GM12891 (cell line): ENCODE measurements at regions not wholly inside any gene's neighbourhood (a gene's known extent, or its start where the extent isn't known, plus 50 kb on each side); places are given as distances from the start of the nearest gene placed in this dataset.

ENCODE experiments used
- DNase-seq: peaks from one replicate; pipeline ENCODE4 v3.0.0; 2011; ENCODE audit warnings: low spot score; ENCODE audit not compliant: insufficient read length
- FAIRE-seq: peaks from 2 replicates; lab custom pipeline; 2011; peaks lifted over from hg19 to GRCh38; lab: Jason Lieb, UNC
- PAX5 ChIP-seq: IDR thresholded peaks from 2 replicates; pipeline ENCODE4 v1.6.1; 2011; ENCODE audit warnings: low read length, moderate library complexity, mild to moderate bottlenecking; ENCODE audit not compliant: insufficient read depth, severe bottlenecking
- POLR2A ChIP-seq: IDR thresholded peaks from 2 replicates; pipeline ENCODE4 v1.6.1; 2011; ENCODE audit warnings: low read depth, low read length, control low read depth
- POLR2AphosphoS5 ChIP-seq: IDR thresholded peaks from 2 replicates; pipeline ENCODE4 v1.6.1; 2011; ENCODE audit warnings: low read depth, low read length, control low read depth
- POU2F2 ChIP-seq: IDR thresholded peaks from 2 replicates; pipeline ENCODE4 v1.6.1; 2011; ENCODE audit warnings: low read depth, mild to moderate bottlenecking, control low read depth, low read length, moderate library complexity
- SPI1 ChIP-seq: IDR thresholded peaks from 2 replicates; pipeline ENCODE4 v1.6.1; 2011; ENCODE audit warnings: low read depth, low read length, control low read depth
- TAF1 ChIP-seq: IDR thresholded peaks from 2 replicates; pipeline ENCODE4 v1.6.1; 2011; ENCODE audit warnings: low read depth, low read length, control low read depth

DNA sequence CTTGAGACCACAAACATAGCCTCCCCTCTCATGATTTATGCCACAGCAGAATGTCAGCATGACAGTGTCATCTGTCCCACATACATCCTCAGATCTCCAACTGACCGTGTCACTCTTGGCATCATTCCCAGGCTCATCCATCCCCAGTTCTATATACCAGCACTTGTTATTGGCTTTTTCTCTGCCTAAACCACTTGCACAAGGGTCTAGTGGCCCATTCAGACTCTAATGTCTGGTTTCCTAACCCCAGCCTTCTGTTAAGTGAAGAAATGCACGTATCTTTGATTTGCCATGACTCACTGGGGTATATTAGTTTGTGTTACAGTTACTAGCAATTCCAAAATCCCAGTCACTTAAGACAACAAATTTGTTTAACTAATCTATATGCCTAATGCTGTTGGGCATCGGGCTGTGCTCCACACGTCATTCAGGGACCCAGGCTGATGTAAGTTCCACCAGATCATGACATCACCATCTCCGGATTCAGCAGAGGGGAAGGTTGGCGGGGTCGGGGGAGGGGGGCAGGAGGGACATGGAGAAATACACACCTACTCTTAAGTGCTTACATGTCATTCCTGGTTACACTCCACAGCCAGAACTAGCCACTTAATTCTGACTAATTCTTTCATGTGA, 517.4 kb downstream of the BUD13 start:
- DNase-seq (no peak), FAIRE-seq (no peak)
- no peak for TF ChIP-seq PAX5
- TF ChIP-seq POLR2AphosphoS5 = no peak
- TF ChIP-seq SPI1 = no peak
- TF ChIP-seq POU2F2 = no peak
- no peak for TF ChIP-seq POLR2A
- TF ChIP-seq TAF1 = no peak

DNA sequence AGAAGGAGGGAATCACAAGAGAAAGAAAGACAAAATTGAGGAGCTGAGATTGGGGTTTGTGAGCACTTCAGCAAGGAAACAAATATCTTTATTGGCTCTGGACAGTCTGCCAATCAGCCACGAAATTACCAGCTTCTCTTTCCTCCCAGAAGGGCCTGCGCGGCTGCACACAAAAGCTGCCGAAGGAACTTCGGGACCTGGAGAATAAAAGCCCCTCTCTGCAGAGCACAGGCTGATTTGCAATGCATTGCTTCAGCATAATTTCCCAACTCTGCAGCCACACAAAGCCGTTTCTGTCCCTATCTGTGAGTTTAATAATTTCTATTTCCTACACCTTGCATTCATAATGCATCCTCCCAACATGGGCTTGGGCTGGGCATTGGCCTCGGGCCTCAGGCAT, 522.6 kb downstream of the BUD13 start:
- FAIRE-seq (no peak), DNase-seq (no peak)
- TF ChIP-seq POU2F2 (no peak), TAF1 (no peak), POLR2A (no peak), PAX5 (no peak), SPI1 (no peak), POLR2AphosphoS5 (no peak)

DNA sequence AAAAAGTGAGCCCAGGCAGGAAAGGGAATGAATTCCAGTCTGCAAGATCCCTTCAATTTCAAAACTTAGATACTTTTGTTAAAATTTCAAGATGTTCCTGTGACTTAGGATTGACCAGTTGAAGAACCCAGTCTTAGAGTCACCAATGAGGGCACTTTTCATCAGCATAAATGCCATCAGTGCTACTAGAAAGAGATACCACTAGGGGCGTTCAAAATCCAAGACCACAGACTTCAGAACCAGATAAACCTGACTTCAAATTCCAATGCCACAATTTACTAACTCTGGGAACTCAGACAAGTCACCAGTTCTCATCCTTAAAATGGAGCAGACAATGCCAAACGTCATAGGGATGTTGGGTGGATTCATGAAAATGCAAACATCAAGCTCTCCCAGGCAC, 523.2 kb downstream of the BUD13 start:
- FAIRE-seq = no peak
- no peak for TF ChIP-seq POU2F2
- TF ChIP-seq TAF1 = no peak
- no peak for TF ChIP-seq PAX5
- TF ChIP-seq POLR2A = no peak
- TF ChIP-seq POLR2AphosphoS5 = no peak
- TF ChIP-seq SPI1 = no peak
- no peak for DNase-seq

DNA sequence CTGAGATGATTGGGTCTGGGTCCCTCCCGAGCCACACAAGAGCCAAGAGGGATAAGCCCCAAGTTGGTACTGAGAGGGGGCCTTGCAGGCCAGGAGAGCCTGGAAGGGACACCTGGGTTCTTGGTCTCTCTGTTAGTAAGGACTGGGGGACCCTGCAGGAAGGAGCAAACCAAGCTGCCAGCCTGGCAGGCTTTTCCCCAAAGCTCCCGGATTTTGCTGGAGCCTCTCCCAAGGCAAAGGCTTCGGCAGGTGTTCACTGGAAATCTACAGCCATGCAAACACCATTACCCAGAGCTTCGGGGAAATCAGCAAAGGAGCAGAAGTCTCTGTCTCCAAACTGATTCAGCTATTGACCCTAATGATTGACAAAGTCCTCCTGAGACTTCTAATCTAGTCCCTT, 527.9 kb downstream of the BUD13 start:
- no peak for FAIRE-seq
- DNase-seq = no peak
- TF ChIP-seq POLR2A (no peak), PAX5 (no peak), TAF1 (no peak), POU2F2 (no peak), SPI1 (no peak), POLR2AphosphoS5 (no peak)

DNA sequence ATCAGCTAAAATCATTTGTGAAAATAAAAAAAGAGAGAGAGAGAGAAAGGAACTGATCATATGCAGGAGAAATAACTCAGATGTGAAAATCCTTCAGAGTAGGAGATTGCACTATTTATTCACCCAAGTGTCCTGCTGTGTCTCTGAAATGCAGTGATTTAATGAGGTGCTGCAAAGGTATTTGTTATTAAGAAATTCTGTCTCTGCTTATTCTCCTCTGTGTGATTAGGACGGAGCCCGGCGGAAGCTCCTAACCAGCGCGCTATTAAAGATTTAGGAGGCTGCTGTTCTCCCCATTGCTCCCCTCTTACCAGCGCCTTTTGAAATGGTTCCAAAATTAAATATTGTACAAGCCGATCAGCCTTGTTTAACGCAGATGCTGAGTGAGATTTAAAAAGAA, 528.3 kb downstream of the BUD13 start:
- no peak for DNase-seq
- FAIRE-seq = no peak
- TF ChIP-seq POLR2AphosphoS5 (no peak), SPI1 (no peak), POU2F2 (no peak), PAX5 (no peak), TAF1 (no peak), POLR2A (no peak)

DNA sequence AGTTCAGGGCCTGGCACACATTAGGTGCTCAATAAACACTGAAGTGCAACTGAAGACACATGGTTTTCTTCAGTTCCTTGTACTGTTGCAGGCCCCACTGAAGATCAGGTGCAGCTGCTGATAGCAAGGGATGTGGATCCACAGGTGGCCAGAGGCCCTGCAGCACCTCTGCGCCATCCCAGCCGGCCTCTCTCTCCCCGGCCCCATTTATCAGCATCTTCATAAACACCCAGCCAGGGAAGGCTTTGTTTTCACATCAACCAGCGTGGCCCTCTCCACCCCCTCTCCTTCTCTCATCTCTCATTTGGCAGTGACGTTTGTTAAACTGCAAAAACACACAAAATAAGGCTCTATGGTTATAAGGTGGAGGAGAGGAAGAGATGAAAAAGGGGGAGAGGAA, 528.8 kb downstream of the BUD13 start:
- no peak for TF ChIP-seq SPI1
- no peak for TF ChIP-seq PAX5
- no peak for TF ChIP-seq POU2F2
- no peak for TF ChIP-seq POLR2AphosphoS5
- no peak for TF ChIP-seq POLR2A
- TF ChIP-seq TAF1 = no peak
- no peak for FAIRE-seq
- no peak for DNase-seq

DNA sequence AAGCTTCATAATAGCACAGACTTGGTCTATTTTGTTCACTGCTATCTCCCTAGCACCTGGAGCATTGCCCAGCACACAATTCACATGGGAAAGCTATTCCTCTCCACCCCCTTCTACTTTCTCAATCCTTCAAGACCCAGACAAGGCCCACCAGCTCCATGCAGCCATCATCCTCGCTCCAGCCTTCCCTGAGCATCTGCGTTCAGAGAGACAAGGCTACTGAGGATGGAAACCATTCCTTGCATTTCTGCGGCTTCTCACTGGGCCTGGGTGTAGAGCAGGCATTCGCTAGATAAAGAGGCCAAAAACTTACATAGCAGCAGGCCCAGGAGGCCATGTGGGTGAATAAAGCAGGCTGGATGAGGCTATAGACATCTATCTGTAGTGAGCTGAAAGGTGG, 530.8 kb downstream of the BUD13 start:
- TF ChIP-seq SPI1 = no peak
- TF ChIP-seq PAX5 = no peak
- no peak for TF ChIP-seq POU2F2
- TF ChIP-seq POLR2A = no peak
- TF ChIP-seq TAF1 = no peak
- no peak for TF ChIP-seq POLR2AphosphoS5
- FAIRE-seq = no peak

DNA sequence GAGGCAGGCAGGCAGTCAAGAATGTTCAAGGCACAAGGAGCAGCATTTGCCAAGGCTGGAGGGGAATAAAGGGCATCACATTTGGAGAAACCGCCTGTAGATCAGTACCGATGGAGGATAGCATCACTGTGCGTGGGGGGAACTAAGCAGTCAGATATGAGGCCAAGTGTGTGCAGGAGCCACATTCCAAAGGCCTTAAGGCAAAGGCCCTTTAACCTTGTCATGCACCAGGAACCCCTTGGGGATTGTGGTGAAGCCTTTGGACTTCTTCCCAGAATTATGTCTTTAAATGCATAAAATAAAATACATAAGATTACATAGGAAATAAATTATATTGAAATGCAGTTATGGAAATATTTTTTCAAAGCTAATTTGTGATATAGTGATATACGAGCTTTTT, 532.1 kb downstream of the BUD13 start:
- FAIRE-seq = no peak
- DNase-seq = no peak
- TF ChIP-seq POLR2AphosphoS5 = no peak
- TF ChIP-seq TAF1 = no peak
- TF ChIP-seq SPI1 = no peak
- TF ChIP-seq PAX5 = no peak
- no peak for TF ChIP-seq POU2F2
- no peak for TF ChIP-seq POLR2A

More for the DNA sequence above, 530.8 kb downstream of the BUD13 start:
- no peak for DNase-seq

DNA sequence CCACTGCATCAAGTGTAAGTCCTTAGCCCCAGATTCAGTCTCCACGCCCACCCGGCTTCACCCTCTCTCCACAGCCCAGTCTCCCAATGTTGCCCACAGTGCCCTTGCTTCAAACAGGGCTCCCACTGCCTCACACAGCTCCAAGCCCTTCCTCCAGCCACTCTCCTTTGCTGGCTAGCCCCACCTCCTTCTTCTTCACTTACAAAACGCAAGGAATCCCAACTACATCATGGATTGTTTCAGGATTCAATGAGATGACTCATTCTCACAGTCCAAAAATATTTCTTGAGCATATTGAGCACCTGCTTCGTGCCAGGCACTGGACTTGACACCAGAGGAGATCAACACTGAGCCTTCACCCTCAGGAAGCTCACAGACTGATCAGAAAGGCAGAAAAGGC, 533.5 kb downstream of the BUD13 start:
- no peak for FAIRE-seq

DNA sequence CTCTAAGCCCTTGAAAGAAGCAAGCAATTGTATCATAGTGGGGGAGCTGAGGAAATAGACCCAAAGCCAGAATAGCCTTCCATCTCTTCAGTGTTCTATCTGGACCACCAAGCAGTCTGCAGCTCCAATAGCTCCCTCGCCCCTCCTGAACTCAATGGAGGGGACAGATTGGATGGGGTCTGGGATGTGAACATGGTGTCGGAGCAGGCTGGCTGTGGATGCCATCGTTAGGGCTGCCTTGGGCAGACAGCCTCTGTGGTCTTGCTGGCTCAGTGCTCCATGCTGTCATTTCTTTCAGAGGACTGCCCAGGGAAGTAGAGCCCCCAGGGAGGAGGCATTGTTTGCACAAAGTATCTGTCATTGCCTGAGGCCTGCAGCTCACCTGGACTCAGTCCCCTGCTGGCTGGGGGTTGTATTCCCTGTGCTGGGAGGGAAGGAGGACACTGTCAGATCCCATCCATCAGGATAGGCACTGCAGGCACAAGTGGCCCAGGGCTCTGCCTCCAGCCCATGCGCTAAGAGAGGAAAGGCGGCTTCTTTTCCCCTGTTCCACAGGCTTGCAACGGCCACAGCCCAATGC, 537.7 kb downstream of the BUD13 start:
- FAIRE-seq = no peak

More for the DNA sequence above, 533.5 kb downstream of the BUD13 start:
- DNase-seq = no peak
- TF ChIP-seq TAF1 (no peak), POU2F2 (no peak), POLR2AphosphoS5 (no peak), PAX5 (no peak), POLR2A (no peak), SPI1 (no peak)

More for the DNA sequence above, 537.7 kb downstream of the BUD13 start:
- DNase-seq = no peak
- TF ChIP-seq SPI1 = no peak
- TF ChIP-seq TAF1 = no peak
- TF ChIP-seq PAX5 = no peak
- no peak for TF ChIP-seq POU2F2
- no peak for TF ChIP-seq POLR2AphosphoS5
- no peak for TF ChIP-seq POLR2A
